ENCODE measurements at regions not wholly inside any gene's neighbourhood (a gene's known extent, or its start where the extent isn't known, plus 50 kb on each side); places are given as distances from the start of the nearest gene placed in this dataset.
"Not testable (repeated sequence)": the region's sequence is repeated elsewhere in the genome, so short reads cannot be mapped to it uniquely, and the experiment has no call there.

GRCh38 chr4:114038762-114039387 lies 59.4 kb upstream of the ARSJ start:
- Histone ChIP-seq H3K4me1 (peaks cover 0 to 25% (median 12%) of the 10 kb centered on the region in 4 donors), H3K27me3 (no peaks in the 10 kb centered on the region), H3K27ac (no peak overlapping the region), H3K36me3 (no peaks in the 10 kb centered on the region), H3K4me3 (no peak overlapping the region), H3K9me3 (no peaks in the 10 kb centered on the region)
- intact Hi-C loops (cut with DNase I; ENCODE audit: low total_unique reads): no loop called here
- 49% methylated on average over 2 of the region's 2 CpGs for WGBS, 2 donors (ENCODE audit: low coverage in 1 of 2)
- no peak for DNase-seq
- TF ChIP-seq POLR2AphosphoS5 (IDR thresholded peaks at IDR 0.05) (no peak), POLR2A (IDR thresholded peaks at IDR 0.05) (no peak), EP300 (IDR thresholded peaks at IDR 0.05; ENCODE audit: low read depth) (no peak), CTCF (IDR thresholded peaks at IDR 0.05) (no peak)
- in situ Hi-C loops (cut with MboI; ENCODE audit: low pct_ligation_motif_present in 1 of 4, low pct_unique_long_range_greater_than_20kb in 1 of 4, low sequenced_read_pairs in 3 of 4): no loop called here

DNA sequence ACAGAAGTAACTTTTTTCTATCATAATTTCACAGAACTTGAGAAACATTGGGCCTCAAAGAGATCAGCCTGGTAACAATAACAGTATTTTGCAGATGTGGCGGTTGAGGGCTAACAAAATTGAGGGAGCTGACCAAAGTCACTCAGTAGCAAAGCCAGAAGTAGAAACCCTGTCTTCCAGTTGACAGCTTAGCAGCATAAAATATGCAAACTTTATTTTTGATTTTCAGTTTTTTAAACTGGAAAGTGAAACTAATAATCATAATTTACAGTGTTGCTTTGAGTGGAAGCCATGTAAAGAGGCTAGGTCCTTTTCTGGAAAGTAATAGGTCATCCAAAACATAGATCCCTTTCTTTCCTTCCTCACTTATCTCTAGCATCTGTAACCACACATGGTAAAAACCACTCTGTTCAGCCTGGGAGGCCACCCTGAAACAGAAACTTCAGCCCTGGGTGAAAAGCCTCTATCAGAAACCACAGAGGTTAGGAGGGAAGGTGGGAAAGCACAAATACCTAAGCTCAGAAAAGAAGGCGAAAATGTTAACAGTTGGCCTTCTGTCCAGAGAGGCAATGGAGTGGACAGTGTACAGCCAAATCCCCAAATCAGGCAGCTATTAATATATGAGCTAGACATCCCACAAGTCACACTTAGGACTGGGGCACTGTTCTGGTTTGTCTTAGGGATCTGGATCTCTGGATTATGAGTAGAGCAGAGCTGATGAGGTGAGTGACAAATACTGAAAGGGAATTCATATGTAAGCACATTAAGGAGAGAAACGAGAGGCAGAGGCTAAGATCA lies 61.1 kb upstream of the ARSJ start:
- no peaks in the 10 kb centered on the region for H3K36me3 ChIP-seq
- no peaks in the 10 kb centered on the region for H3K27me3 ChIP-seq
- H3K4me3 ChIP-seq: no peak overlapping the region
- H3K4me1 ChIP-seq: peaks cover 0 to 25% (median 12%) of the 10 kb centered on the region in 4 donors
- WGBS, 2 donors (ENCODE audit: low coverage in 1 of 2): 54 to 92% methylated on average over 2 to 3 of the region's 3 CpGs
- intact Hi-C loops (cut with DNase I; ENCODE audit: low total_unique reads): no loop called here
- no peaks in the 10 kb centered on the region for H3K9me3 ChIP-seq
- no peak for DNase-seq
- no peak overlapping the region for H3K27ac ChIP-seq
- TF ChIP-seq CTCF (IDR thresholded peaks at IDR 0.05): no peak
- no peak for TF ChIP-seq POLR2AphosphoS5 (IDR thresholded peaks at IDR 0.05)
- TF ChIP-seq EP300 (IDR thresholded peaks at IDR 0.05; ENCODE audit: low read depth): no peak
- no peak for TF ChIP-seq POLR2A (IDR thresholded peaks at IDR 0.05)
- in situ Hi-C loops (cut with MboI; ENCODE audit: low pct_ligation_motif_present in 1 of 4, low pct_unique_long_range_greater_than_20kb in 1 of 4, low sequenced_read_pairs in 3 of 4): no loop called here

DNA sequence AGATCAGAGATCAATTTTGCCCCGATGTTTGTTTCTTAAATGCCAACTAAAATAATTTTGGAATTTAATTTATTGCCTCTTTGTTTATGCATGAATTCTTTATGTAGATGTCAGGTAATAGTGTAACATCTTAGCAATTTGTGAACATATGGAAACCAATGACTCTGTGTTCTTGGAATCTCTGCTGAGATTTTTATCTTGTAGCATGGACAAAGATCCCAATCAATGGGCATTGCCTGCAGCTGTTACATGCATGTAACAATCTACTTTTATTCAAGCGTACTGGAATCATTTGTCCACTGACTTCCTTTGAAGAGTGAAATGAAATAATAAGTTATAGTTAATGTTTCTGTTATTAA lies 61.6 kb upstream of the ARSJ start:
- no peaks in the 10 kb centered on the region for H3K9me3 ChIP-seq
- in situ Hi-C loops (cut with MboI; ENCODE audit: low pct_ligation_motif_present in 1 of 4, low pct_unique_long_range_greater_than_20kb in 1 of 4, low sequenced_read_pairs in 3 of 4) (no loop called here), intact Hi-C loops (cut with DNase I; ENCODE audit: low total_unique reads) (no loop called here)
- 79 to 95% methylated on average over 2 of the region's 2 CpGs for WGBS, 2 donors (ENCODE audit: low coverage in 1 of 2)
- H3K27me3 ChIP-seq: no peaks in the 10 kb centered on the region
- TF ChIP-seq POLR2A (IDR thresholded peaks at IDR 0.05) (no peak), POLR2AphosphoS5 (IDR thresholded peaks at IDR 0.05) (no peak), CTCF (IDR thresholded peaks at IDR 0.05) (no peak), EP300 (IDR thresholded peaks at IDR 0.05; ENCODE audit: low read depth) (no peak)
- no peak overlapping the region for H3K27ac ChIP-seq
- no peak overlapping the region for H3K4me3 ChIP-seq
- DNase-seq: no peak
- H3K4me1 ChIP-seq: peaks cover 0 to 25% (median 12%) of the 10 kb centered on the region in 4 donors
- no peaks in the 10 kb centered on the region for H3K36me3 ChIP-seq

DNA sequence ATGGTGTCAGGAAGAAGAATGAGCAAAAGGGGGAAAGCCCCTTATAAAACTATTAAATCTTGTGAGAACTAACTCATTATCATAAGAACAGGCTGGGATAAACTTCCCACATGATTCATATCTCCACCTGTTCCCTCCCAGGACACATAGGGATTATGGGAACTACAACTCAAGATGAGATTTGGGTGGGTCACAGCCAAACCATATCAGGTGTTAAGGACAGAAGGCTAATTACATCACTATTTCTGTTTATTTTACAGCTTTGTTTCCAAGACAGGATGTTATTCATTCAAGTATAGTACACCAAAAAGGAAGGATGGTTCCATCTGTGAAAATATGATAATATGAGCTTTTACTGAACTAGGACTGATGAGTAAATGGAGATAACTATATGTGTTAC lies 63.7 kb upstream of the ARSJ start:
- in situ Hi-C loops (cut with MboI; ENCODE audit: low pct_ligation_motif_present in 1 of 4, low pct_unique_long_range_greater_than_20kb in 1 of 4, low sequenced_read_pairs in 3 of 4): no loop called here
- no peaks in the 10 kb centered on the region for H3K9me3 ChIP-seq
- H3K27me3 ChIP-seq: no peaks in the 10 kb centered on the region
- H3K36me3 ChIP-seq: no peaks in the 10 kb centered on the region
- peaks cover 0 to 9% (median 1%) of the 10 kb centered on the region in 4 donors for H3K4me1 ChIP-seq
- TF ChIP-seq EP300 (IDR thresholded peaks at IDR 0.05; ENCODE audit: low read depth) (no peak), POLR2AphosphoS5 (IDR thresholded peaks at IDR 0.05) (no peak), POLR2A (IDR thresholded peaks at IDR 0.05) (no peak), CTCF (IDR thresholded peaks at IDR 0.05) (no peak)
- DNase-seq: no peak
- H3K4me3 ChIP-seq: no peak overlapping the region
- intact Hi-C loops (cut with DNase I; ENCODE audit: low total_unique reads): no loop called here
- H3K27ac ChIP-seq: no peak overlapping the region

GRCh38 chr4:114044351-114044750 lies 64.9 kb upstream of the ARSJ start:
- H3K9me3 ChIP-seq; intact Hi-C loops (cut with DNase I; ENCODE audit: low total_unique reads); in situ Hi-C loops (cut with MboI; ENCODE audit: low pct_ligation_motif_present in 1 of 4, low pct_unique_long_range_greater_than_20kb in 1 of 4, low sequenced_read_pairs in 3 of 4); H3K4me1 ChIP-seq; H3K27me3 ChIP-seq; H3K4me3 ChIP-seq; DNase-seq; H3K27ac ChIP-seq; H3K36me3 ChIP-seq: not testable (repeated sequence)
- 96% methylated on average over 14 of the region's 14 CpGs; no CpG with 5 or more reads in 1 of the 2 donors for WGBS, 2 donors (ENCODE audit: low coverage in 1 of 2)

All from transverse colon (tissue), 4 donors.